ENCODE measurements at regions not wholly inside any gene's neighbourhood (a gene's known extent, or its start where the extent isn't known, plus 50 kb on each side); places are given as distances from the start of the nearest gene placed in this dataset.

- Histone ChIP-seq H3T11ph (ENCODE audit: low read length) (no peak overlapping the region), H2BK12ac (ENCODE audit: insufficient read length, low read depth, low read length) (no peak overlapping the region), H4K91ac (ENCODE audit: insufficient read length, low read depth, low read length) (no peak overlapping the region), H3K23ac (ENCODE audit: insufficient read length, low read depth, low read length) (no peak overlapping the region), H2AK5ac (ENCODE audit: insufficient read length, low read length) (no peak overlapping the region), H3K9me3 (ENCODE audit: control insufficient read depth, low read depth, low read length) (no peaks in the 10 kb centered on the region), H3K14ac (ENCODE audit: insufficient read depth, low read length) (no peak overlapping the region), H3K79me1 (ENCODE audit: insufficient read depth, low read depth, low read length, poor library complexity, severe bottlenecking) (no peaks in the 10 kb centered on the region), H4K20me1 (ENCODE audit: control insufficient read depth, insufficient read depth, insufficient read length) (no peaks in the 10 kb centered on the region), H4K8ac (replicated peaks; ENCODE audit: insufficient read length, low read depth, low read length) (no peak overlapping the region), H3K56ac (ENCODE audit: insufficient read length, low read depth, low read length) (no peak overlapping the region), H3K27me3 (ENCODE audit: insufficient read depth, low read length) (no peaks in the 10 kb centered on the region), H3K4ac (ENCODE audit: low read depth, low read length) (no peak overlapping the region), H2BK20ac (ENCODE audit: low read depth, low read length, poor library complexity, severe bottlenecking) (no peak overlapping the region), H2BK15ac (ENCODE audit: low read depth, low read length) (no peak overlapping the region), H3K27ac (ENCODE audit: insufficient read length, low read depth, low read length) (no peak overlapping the region), H3K4me1 (ENCODE audit: insufficient read depth, low read length) (no peaks in the 10 kb centered on the region), H4K5ac (ENCODE audit: insufficient read length, low read depth, low read length) (no peak overlapping the region), H3K79me2 (ENCODE audit: insufficient read depth, low read length) (no peaks in the 10 kb centered on the region), H2AFZ (ENCODE audit: low read length) (no peak overlapping the region), H3K9ac (ENCODE audit: extremely low read depth, insufficient read length, low read length) (no peak overlapping the region), H3K23me2 (ENCODE audit: insufficient read length, low read depth, low read length, poor library complexity, severe bottlenecking) (no peaks in the 10 kb centered on the region), H2BK120ac (ENCODE audit: low read depth, low read length, poor library complexity, severe bottlenecking) (no peak overlapping the region), H3K18ac (ENCODE audit: insufficient read length, low read depth, low read length) (no peak overlapping the region), H3K4me2 (ENCODE audit: insufficient read depth, insufficient read length, low read length) (no peak overlapping the region), H2BK5ac (ENCODE audit: insufficient read length, low read length) (no peak overlapping the region)
- no CpG with 5 or more reads among the region's 3 CpGs for WGBS (ENCODE audit: extremely low coverage, insufficient read length, low lambda C conversion rate)
- peaks cover 9% of the 10 kb centered on the region in 2 experiments for H3K4me1 Mint-ChIP-seq
- no peak for DNase-seq
- TF ChIP-seq, protein P1, sequence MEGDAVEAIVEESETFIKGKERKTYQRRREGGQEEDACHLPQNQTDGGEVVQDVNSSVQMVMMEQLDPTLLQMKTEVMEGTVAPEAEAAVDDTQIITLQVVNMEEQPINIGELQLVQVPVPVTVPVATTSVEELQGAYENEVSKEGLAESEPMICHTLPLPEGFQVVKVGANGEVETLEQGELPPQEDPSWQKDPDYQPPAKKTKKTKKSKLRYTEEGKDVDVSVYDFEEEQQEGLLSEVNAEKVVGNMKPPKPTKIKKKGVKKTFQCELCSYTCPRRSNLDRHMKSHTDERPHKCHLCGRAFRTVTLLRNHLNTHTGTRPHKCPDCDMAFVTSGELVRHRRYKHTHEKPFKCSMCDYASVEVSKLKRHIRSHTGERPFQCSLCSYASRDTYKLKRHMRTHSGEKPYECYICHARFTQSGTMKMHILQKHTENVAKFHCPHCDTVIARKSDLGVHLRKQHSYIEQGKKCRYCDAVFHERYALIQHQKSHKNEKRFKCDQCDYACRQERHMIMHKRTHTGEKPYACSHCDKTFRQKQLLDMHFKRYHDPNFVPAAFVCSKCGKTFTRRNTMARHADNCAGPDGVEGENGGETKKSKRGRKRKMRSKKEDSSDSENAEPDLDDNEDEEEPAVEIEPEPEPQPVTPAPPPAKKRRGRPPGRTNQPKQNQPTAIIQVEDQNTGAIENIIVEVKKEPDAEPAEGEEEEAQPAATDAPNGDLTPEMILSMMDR (conservative IDR thresholded peaks at IDR 0.05) = no peak
- H3K9me3 Mint-ChIP-seq = no peaks in the 10 kb centered on the region
- peak overlapping the region in 2 of 3 experiments; percentile 52 to 79; a peak in 2 of 7 replicates for H3K27ac Mint-ChIP-seq
- H3K27me3 Mint-ChIP-seq (ENCODE audit: low read depth) = no peaks in the 10 kb centered on the region
- H3K36me3 Mint-ChIP-seq (ENCODE audit: insufficient read depth in 1 of 3, low read depth in 3 of 3) = no peaks in the 10 kb centered on the region
- H3K4me3 Mint-ChIP-seq = no peak overlapping the region
These were observed 310.4 kb downstream of the ARAP2 start for GRCh38 chr4:35933901-35934300.

All from H9 (cell line).